HepG2 (cell line): ENCODE measurements at regions not wholly inside any gene's neighbourhood (a gene's known extent, or its start where the extent isn't known, plus 50 kb on each side); places are given as distances from the start of the nearest gene placed in this dataset.

Source experiments
- BHLHE40 ChIP-seq: IDR thresholded peaks from 2 replicates; pipeline ENCODE4 v1.6.1; 2011; ENCODE audit warnings: low read length, improper control_type of control experiment
- CREB1 ChIP-seq, 2 experiments: fragments of 450-650 bp in 1 of 2; IDR thresholded peaks; 2 replicates each; pipeline ENCODE4 v1.6.1; 2016 to 2017; ENCODE audit warnings: control low read depth in 1 of 2, mild to moderate bottlenecking in 1 of 2, missing compliant biosample characterization in 1 of 2, missing genetic modification characterization in 1 of 2
- CTCF ChIP-seq: sonication (generic); formaldehyde crosslinking; IDR thresholded peaks from 2 replicates; pipeline ENCODE4 v1.5.0; 2020; ENCODE audit warnings: mild to moderate bottlenecking, missing genetic modification reagents, moderate library complexity
- GATAD2A ChIP-seq: IDR thresholded peaks from 2 replicates; pipeline ENCODE4 v1.6.1; 2016
- HOXD1 ChIP-seq: sonication (generic); formaldehyde crosslinking; IDR thresholded peaks from 2 replicates; pipeline ENCODE4 v1.5.0; 2020; ENCODE audit warnings: missing genetic modification reagents
- IRF9 ChIP-seq: sonication (generic); formaldehyde crosslinking; IDR thresholded peaks from 2 replicates; pipeline ENCODE4 v1.8.0; 2022; ENCODE audit warnings: missing genetic modification reagents, mild to moderate bottlenecking, borderline replicate concordance
- RARG ChIP-seq: sonication (generic); formaldehyde crosslinking; IDR thresholded peaks from 2 replicates; pipeline ENCODE4 v1.4.0; 2020; ENCODE audit warnings: low read depth, mild to moderate bottlenecking, missing genetic modification reagents
- RBM22 ChIP-seq: fragments of 200-400 bp; formaldehyde crosslinking; optimal IDR thresholded peaks from 2 replicates; pipeline ENCODE3; 2017; ENCODE audit warnings: mild to moderate bottlenecking, low read length, moderate library complexity
- SATB2 ChIP-seq: sonication (generic); formaldehyde crosslinking; IDR thresholded peaks from 2 replicates; pipeline ENCODE4 v1.5.0; 2020; ENCODE audit warnings: missing genetic modification reagents
- SMC3 ChIP-seq: IDR thresholded peaks from 2 replicates; pipeline ENCODE4 v1.6.1; 2011; ENCODE audit warnings: low read length, improper control_type of control experiment
- TF ChIP-seq, protein P1 (sequence below): sonication (generic); formaldehyde crosslinking; IDR thresholded peaks from 2 replicates; pipeline ENCODE4 v1.4.0; 2020; ENCODE audit warnings: low read depth, missing genetic modification reagents
- TF ChIP-seq, protein P2 (sequence below): sonication (generic); formaldehyde crosslinking; IDR thresholded peaks from 2 replicates; pipeline ENCODE4 v1.8.1; 2023; ENCODE audit warnings: mild to moderate bottlenecking, missing genetic modification reagents, borderline replicate concordance
- TF ChIP-seq, protein P3 (sequence below), 2 experiments: IDR thresholded peaks; 2 replicates each; pipeline ENCODE4 v1.6.1; 2011 to 2012; ENCODE audit warnings: low read length in 2 of 2, borderline replicate concordance in 1 of 2, low read depth in 1 of 2, mild to moderate bottlenecking in 1 of 2, moderate library complexity in 1 of 2
- TF ChIP-seq, protein P4 (sequence below): sonication (generic); formaldehyde crosslinking; IDR thresholded peaks from 2 replicates; pipeline ENCODE4 v1.8.1; 2022; ENCODE audit warnings: low read depth, mild to moderate bottlenecking, missing genetic modification reagents

GRCh38 chr10:111234914-111235302, 158.1 kb downstream of the ADRA2A start:
- no peak for TF ChIP-seq IRF9 (CRISPR knock-in tag)
- TF ChIP-seq BHLHE40: no peak
- TF ChIP-seq HOXD1 (CRISPR knock-in tag): no peak
- peak; percentile 83 for TF ChIP-seq CREB1 (IDR thresholded peaks at IDR 0.05)
- TF ChIP-seq CREB1 (CRISPR knock-in tag; IDR thresholded peaks at IDR 0.05): no peak
- no peak for TF ChIP-seq RARG
- TF ChIP-seq, protein P1, sequence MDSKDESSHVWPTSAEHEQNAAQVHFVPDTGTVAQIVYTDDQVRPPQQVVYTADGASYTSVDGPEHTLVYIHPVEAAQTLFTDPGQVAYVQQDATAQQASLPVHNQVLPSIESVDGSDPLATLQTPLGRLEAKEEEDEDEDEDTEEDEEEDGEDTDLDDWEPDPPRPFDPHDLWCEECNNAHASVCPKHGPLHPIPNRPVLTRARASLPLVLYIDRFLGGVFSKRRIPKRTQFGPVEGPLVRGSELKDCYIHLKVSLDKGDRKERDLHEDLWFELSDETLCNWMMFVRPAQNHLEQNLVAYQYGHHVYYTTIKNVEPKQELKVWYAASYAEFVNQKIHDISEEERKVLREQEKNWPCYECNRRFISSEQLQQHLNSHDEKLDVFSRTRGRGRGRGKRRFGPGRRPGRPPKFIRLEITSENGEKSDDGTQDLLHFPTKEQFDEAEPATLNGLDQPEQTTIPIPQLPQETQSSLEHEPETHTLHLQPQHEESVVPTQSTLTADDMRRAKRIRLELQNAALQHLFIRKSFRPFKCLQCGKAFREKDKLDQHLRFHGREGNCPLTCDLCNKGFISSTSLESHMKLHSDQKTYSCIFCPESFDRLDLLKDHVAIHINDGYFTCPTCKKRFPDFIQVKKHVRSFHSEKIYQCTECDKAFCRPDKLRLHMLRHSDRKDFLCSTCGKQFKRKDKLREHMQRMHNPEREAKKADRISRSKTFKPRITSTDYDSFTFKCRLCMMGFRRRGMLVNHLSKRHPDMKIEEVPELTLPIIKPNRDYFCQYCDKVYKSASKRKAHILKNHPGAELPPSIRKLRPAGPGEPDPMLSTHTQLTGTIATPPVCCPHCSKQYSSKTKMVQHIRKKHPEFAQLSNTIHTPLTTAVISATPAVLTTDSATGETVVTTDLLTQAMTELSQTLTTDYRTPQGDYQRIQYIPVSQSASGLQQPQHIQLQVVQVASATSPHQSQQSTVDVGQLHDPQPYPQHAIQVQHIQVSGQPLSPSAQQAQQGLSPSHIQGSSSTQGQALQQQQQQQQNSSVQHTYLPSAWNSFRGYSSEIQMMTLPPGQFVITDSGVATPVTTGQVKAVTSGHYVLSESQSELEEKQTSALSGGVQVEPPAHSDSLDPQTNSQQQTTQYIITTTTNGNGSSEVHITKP (CRISPR knock-in tag): no peak
- TF ChIP-seq, protein P2, sequence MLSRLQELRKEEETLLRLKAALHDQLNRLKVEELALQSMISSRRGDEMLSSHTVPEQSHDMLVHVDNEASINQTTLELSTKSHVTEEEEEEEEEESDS (CRISPR knock-in tag): no peak
- no peak for TF ChIP-seq CTCF (CRISPR knock-in tag)
- TF ChIP-seq, protein P3, sequence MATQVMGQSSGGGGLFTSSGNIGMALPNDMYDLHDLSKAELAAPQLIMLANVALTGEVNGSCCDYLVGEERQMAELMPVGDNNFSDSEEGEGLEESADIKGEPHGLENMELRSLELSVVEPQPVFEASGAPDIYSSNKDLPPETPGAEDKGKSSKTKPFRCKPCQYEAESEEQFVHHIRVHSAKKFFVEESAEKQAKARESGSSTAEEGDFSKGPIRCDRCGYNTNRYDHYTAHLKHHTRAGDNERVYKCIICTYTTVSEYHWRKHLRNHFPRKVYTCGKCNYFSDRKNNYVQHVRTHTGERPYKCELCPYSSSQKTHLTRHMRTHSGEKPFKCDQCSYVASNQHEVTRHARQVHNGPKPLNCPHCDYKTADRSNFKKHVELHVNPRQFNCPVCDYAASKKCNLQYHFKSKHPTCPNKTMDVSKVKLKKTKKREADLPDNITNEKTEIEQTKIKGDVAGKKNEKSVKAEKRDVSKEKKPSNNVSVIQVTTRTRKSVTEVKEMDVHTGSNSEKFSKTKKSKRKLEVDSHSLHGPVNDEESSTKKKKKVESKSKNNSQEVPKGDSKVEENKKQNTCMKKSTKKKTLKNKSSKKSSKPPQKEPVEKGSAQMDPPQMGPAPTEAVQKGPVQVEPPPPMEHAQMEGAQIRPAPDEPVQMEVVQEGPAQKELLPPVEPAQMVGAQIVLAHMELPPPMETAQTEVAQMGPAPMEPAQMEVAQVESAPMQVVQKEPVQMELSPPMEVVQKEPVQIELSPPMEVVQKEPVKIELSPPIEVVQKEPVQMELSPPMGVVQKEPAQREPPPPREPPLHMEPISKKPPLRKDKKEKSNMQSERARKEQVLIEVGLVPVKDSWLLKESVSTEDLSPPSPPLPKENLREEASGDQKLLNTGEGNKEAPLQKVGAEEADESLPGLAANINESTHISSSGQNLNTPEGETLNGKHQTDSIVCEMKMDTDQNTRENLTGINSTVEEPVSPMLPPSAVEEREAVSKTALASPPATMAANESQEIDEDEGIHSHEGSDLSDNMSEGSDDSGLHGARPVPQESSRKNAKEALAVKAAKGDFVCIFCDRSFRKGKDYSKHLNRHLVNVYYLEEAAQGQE (IDR thresholded peaks at IDR 0.05; ENCODE audit: borderline replicate concordance in 1 of 2, low read depth in 1 of 2, low read length in 2 of 2): no peak
- TF ChIP-seq, protein P4, sequence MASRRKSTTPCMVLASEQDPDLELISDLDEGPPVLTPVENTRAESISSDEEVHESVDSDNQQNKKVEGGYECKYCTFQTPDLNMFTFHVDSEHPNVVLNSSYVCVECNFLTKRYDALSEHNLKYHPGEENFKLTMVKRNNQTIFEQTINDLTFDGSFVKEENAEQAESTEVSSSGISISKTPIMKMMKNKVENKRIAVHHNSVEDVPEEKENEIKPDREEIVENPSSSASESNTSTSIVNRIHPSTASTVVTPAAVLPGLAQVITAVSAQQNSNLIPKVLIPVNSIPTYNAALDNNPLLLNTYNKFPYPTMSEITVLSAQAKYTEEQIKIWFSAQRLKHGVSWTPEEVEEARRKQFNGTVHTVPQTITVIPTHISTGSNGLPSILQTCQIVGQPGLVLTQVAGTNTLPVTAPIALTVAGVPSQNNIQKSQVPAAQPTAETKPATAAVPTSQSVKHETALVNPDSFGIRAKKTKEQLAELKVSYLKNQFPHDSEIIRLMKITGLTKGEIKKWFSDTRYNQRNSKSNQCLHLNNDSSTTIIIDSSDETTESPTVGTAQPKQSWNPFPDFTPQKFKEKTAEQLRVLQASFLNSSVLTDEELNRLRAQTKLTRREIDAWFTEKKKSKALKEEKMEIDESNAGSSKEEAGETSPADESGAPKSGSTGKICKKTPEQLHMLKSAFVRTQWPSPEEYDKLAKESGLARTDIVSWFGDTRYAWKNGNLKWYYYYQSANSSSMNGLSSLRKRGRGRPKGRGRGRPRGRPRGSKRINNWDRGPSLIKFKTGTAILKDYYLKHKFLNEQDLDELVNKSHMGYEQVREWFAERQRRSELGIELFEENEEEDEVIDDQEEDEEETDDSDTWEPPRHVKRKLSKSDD: no peak
- no peak for TF ChIP-seq SMC3
- no peak for TF ChIP-seq SATB2 (CRISPR knock-in tag)
- TF ChIP-seq RBM22: no peak
- no peak for TF ChIP-seq GATAD2A (CRISPR knock-in tag)
